NCI-H2227 (cell line): ENCODE measurements at regions not wholly inside any gene's neighbourhood (a gene's known extent, or its start where the extent isn't known, plus 50 kb on each side); places are given as distances from the start of the nearest gene placed in this dataset.
"Not testable (repeated sequence)": the region's sequence is repeated elsewhere in the genome, so short reads cannot be mapped to it uniquely, and the experiment has no call there.

Source experiments
- DNase-seq: peaks from one replicate; lab custom pipeline; 2025; ENCODE audit not compliant: unreplicated experiment; lab: John Stamatoyannopoulos, UW

- no peak for DNase-seq
Observed at GRCh38 chr9:88596376-88596775, 61.4 kb downstream of the NXNL2 start.

- no peak for DNase-seq
Observed at GRCh38 chr9:88604836-88605511, 70.0 kb downstream of the NXNL2 start.

GRCh38 chr9:88605512-88606362 is 70.8 kb downstream of the NXNL2 start:
- DNase-seq, result no peak

- no peak for DNase-seq
Observed at GRCh38 chr9:88614359-88614758, 79.4 kb downstream of the NXNL2 start.

GRCh38 chr9:88623698-88624097 is 88.7 kb downstream of the NXNL2 start:
- no peak for DNase-seq

GRCh38 chr9:88628114-88628513 is 93.1 kb downstream of the NXNL2 start:
- DNase-seq, result no peak

- no peak for DNase-seq
Observed at GRCh38 chr9:88628811-88629210, 93.8 kb downstream of the NXNL2 start.

- not testable (repeated sequence) for DNase-seq
Observed at GRCh38 chr9:88630574-88630973, 95.6 kb downstream of the NXNL2 start.

- no peak for DNase-seq
Observed at GRCh38 chr9:88635151-88635550, 100.2 kb downstream of the NXNL2 start.

GRCh38 chr9:88641456-88642240 is 106.7 kb downstream of the NXNL2 start:
- no peak for DNase-seq

- no peak for DNase-seq
Observed at GRCh38 chr9:88642336-88642735, 107.4 kb downstream of the NXNL2 start.

- DNase-seq, result no peak
Observed at GRCh38 chr9:88643931-88644330, 109.0 kb downstream of the NXNL2 start.

- DNase-seq, result no peak
Observed at GRCh38 chr9:88645172-88645878, 110.3 kb downstream of the NXNL2 start.

- DNase-seq, result no peak
Observed at GRCh38 chr9:88645879-88646199, 110.9 kb downstream of the NXNL2 start.

GRCh38 chr9:88646539-88647300 is 111.7 kb downstream of the NXNL2 start:
- DNase-seq, result no peak

GRCh38 chr9:88651682-88652633 is 117.0 kb downstream of the NXNL2 start:
- DNase-seq, result no peak

- DNase-seq, result no peak
Observed at GRCh38 chr9:88652876-88653275, 117.9 kb downstream of the NXNL2 start.

GRCh38 chr9:88653406-88653805 is 118.4 kb downstream of the NXNL2 start:
- DNase-seq, result no peak

GRCh38 chr9:88653911-88654310 is 118.9 kb downstream of the NXNL2 start:
- no peak for DNase-seq
